ENCODE measurements at regions not wholly inside any gene's neighbourhood (a gene's known extent, or its start where the extent isn't known, plus 50 kb on each side); places are given as distances from the start of the nearest gene placed in this dataset.
"Not testable (repeated sequence)": the region's sequence is repeated elsewhere in the genome, so short reads cannot be mapped to it uniquely, and the experiment has no call there.

DNA sequence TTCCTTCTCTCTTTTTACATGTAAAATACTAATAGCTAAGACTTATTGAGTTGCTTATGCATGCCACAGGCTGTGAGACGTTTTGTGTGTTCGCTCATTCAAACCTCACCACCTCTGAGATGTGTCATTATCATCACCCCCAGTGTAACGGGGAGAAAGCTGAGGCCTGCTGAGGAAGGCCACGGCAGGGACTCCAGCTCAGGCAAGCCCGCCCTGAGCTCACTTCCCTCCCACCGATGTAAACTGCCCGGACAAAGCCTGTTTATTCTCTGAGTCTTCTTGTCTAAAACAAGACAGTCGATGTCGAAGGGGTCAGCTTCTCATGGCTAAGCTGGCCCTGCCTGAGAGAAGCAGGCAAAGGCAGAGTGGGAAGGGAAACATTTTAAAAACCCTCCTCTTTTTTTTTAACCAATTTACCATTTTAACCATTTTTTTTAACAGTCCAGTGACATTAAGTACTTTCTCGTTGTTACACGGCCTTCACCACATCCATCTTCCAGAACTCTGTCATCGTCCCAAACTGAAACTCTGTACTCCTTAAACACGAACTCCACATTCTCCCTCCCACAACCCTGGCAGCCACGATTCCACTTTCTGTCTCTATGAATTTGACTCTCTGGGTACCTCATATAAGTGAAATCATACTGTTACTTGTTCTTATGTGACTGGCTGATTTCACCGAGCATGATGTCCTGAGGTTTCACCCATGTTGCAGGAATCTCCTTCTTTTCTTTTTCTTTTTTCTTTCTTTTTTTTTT is 204.8 kb upstream of the GALNT2 start:
- no peak for DNase-seq

DNA sequence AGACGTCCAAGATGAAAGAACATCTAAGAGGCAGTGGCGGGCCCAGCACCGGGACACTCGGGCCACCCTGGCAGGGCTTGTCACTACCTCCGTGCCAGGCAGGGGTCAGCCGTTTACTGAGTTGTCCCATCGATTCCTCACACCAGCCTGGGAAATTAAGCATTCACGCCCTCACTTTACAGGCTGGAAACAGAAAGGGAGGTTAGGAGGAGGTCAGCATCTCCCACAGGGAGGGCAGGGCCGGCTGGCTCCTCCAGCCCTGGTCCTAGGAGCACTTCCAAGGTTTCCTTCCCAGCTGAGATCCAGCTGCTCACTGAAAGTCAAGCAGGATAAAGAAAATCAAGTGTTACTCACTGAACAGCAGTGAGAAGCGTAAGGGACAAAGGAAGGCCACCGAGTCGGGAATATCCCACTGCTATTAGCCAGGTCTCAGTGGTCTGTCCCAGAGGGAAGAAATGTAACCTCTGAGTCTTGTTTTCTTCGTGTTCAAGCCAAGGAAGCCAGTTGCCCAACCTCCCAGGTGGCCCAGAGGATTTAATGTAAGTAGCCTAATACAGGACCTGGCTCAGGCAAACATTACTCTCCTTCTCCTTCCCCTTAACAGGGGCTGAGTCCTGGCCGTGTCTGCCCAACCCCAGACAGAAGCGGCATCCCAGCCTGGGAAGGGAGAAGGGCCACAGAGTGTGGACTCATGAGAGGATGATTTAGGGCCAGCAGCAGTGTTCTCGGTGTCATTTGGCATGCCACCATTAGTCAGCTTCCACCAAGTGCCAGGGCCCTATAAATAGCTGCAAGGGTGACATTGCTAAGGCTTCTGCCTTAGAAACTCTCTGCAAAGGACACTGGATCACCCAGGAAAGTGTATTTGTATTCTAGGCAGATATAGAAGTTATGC is 203.1 kb upstream of the GALNT2 start:
- DNase-seq: no peak

DNA sequence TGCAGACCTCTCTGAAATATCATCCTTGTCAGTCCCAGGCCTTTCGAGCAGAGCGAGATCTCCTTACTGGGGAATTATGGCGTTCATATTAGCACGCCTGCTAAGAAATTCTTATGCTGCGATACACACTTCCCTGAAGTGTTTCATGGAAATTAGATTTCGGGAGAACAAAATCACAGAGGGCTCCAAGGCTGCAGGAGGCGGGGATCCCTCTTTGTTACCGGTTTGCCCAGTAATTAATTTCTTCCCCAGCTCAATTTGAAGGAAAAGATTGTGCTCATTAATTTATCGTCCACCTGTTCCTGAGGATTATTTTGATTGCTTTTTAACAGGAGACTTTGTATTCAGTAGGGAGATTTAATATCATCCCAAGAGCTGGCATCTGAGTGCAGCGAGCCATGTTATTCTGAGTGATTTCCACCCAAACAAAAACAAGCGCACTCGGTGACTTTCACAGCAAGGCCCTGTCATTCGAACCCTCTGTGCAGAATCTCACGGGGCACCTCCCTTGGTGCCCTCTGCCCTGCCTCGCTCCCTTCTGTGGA is 202.3 kb upstream of the GALNT2 start:
- no peak for DNase-seq

DNA sequence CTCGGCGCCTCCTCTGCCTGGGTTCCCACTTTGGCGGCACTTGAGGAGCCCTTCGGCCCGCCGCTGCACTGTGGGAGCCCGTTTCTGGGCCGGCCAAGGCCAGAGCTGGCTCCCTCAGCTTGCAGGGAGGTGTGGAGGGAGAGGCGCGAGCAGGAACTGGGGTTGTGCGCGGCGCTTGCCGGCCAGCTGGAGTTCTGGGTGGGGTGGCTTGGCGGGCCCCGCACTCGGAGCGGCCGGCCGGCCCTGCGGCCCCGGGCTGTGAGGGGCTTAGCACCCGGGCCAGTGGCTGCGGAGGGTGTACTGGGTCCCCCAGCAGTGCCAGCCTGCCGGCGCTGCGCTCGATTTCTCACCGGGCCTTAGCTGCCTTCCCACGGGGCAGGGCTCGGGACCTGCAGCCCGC is 201.7 kb upstream of the GALNT2 start:
- DNase-seq: not testable (repeated sequence)

DNA sequence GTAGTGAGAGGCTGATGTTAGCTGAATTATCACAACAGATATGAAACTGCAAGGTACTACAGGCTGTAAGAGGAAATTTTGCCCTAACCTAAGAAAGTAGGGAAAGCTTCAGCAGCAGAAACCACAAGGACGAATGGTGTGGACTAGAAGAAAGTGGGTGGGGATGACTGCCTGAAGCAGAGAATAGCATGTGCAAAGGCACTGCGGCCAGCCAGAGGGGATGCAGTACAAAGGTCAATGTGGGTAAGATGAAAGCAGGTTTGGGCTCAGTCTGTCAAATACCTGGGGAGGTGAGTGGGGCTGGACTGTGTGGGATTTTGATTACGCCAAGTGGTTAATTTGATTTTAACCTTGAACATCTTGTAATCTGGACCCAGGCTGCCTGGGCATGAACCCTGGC is 199.3 kb upstream of the GALNT2 start:
- no peak for DNase-seq

DNA sequence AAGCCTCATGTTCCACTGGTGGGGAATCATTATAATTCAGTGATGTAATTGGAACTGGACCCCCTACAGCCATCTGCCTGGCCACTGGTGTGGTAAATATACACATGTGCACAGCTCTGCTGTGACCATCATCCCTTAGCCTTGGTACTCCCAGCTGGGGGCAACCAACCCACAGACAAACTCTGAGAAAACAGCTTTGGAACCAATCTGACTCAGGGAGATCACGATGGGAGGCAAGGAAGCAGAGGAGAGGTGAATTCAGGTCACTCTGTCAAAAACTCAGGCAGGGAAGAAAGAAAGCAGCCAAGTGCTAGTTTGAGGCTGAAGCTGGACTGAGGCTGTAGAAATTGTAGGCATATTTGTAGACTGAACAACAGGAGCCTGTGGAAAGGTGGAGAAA is 197.8 kb upstream of the GALNT2 start:
- DNase-seq: no peak

DNA sequence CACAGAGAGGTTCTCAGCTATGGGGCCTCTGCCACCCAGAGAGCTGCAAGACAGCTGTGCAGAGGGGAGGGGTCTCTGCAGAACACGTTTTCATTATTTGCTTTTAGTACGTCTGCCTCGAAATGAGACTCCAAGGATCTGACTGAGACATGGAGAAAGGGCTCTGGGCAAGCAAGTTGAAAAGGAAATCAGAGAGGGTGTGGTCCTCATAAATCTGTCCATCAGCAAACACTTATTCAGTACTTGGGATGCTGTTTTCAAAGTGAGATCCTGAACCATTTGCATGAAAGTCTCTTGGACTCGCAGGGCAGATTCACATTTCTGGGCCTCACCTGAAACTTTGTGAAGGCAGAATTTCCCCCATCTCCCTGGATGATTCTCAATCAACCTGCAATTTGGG is 197.4 kb upstream of the GALNT2 start:
- no peak for DNase-seq

DNA sequence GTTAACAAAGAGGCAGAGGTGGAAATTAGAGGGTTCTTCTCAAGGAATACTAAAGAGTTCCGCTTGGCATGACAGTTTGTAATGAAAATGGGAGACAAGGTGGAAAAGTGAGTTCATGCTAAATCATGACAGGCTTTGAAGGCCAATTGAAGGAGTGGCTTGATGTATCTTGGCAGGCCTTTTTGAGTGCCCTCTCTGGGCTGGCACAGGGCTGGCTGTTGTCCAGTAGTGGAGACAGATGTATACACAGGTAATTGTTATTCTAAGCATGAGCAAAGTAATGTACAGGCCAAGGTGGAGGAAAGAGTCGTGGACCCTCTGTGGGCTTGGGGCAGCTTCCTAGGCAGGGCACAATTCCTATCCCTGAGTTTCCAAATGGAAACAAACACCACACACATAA is 196.7 kb upstream of the GALNT2 start:
- no peak for DNase-seq

DNA sequence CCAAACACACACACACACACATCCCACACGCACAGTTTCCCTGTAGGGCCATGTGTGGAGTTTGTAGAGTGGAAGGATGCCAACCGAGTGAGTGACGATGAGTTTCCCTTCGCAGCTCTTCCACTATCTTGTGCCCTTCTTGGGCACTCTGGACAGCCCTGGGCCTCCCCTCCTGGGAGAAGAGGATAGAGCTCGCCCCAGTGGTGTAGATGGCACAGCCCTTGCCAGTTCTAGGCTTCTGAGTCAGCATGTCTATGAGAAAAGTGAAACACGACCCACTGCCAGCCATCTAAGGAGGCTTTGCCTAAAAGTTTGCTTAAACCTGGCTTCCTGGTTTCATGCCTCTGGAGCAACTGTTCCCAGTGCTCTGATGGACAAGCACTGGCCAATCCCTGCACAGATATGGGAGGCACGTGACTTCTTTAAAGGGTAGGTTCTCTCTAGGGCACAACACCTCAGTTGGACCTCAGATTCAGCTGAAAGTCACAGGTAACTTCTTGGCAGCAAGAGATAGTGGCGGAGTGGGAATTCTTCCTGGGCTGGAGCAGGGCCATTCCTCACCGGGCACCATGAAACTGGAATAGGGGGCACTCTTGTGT is 195.9 kb upstream of the GALNT2 start:
- DNase-seq: no peak

DNA sequence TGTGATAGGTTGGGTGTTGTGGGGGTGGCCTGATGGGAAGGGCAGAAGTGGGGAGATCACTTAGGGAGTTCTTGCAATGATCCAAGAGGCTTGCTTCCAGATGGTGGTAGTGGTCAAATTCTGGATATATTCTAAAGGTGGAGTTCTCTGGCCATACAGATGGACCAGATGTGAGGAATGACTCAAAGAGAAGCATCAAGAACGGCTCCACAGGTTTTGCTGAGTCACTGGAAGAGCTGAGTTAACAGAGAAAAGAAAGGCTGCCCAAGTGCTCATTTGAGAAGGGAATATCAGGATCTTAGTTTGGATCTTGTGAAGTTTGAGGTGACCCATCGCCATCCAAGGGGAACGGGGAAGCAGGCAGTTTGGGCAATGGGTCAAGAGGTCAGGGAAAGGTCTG is 192.9 kb upstream of the GALNT2 start:
- DNase-seq: no peak

DNA sequence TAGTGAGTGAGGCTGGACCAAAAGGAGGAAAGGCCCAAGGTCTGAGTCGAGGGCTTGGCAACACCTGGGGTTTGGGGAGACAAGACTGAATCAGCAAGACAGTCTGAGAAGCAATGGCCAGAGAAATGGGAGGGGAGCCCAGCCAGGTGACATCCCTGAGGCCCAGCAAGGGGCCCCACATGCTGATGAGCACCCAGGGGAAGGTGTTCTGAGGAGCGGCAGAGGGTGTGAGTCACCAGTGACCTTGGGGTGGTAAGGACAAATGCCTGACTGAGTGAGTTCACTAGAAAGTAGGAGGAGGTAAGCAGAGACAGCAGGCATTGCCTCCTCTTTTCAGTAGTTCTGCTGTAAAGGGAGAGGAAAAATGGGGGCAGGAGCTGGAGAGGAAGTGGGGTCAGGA is 192.4 kb upstream of the GALNT2 start:
- DNase-seq: no peak

DNA sequence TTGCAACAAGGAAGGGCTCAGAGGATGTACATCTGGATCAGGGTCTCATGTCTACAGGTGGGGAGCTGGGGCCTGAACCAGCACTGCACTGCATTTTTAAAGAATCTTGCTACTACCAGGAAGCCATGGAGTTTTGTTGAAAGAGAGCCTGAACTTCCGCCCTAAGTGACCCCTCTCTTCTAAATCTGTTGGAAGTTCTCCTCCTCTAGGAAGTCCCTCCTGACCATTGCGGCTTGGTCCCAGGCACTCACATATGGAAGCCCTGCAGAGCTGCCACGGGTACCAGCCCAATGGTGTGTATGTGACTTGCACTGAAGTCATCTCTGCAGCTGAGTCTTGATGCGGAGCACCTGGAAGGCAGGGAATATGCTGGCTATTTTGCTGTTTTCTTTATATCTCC is 192.0 kb upstream of the GALNT2 start:
- no peak for DNase-seq

DNA sequence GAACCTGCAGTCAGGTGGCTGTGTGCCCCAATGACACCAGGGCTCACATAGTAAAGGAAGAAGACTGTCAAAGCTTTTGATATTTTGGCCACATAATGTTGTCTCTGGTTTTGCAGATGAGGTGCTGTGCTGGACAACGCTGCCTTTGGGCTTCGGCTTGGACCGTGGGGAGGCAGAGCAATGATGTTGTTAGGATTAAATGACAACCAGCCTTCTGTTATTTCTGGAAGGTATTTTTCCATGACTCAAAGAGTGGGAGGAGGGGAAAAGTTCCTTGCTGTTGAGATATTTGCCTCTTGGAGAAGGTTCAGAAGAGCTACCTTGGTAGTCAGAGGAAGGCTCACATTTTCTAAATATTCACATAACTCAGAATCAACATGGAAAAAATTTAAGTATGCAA is 187.3 kb upstream of the GALNT2 start:
- DNase-seq: no peak

DNA sequence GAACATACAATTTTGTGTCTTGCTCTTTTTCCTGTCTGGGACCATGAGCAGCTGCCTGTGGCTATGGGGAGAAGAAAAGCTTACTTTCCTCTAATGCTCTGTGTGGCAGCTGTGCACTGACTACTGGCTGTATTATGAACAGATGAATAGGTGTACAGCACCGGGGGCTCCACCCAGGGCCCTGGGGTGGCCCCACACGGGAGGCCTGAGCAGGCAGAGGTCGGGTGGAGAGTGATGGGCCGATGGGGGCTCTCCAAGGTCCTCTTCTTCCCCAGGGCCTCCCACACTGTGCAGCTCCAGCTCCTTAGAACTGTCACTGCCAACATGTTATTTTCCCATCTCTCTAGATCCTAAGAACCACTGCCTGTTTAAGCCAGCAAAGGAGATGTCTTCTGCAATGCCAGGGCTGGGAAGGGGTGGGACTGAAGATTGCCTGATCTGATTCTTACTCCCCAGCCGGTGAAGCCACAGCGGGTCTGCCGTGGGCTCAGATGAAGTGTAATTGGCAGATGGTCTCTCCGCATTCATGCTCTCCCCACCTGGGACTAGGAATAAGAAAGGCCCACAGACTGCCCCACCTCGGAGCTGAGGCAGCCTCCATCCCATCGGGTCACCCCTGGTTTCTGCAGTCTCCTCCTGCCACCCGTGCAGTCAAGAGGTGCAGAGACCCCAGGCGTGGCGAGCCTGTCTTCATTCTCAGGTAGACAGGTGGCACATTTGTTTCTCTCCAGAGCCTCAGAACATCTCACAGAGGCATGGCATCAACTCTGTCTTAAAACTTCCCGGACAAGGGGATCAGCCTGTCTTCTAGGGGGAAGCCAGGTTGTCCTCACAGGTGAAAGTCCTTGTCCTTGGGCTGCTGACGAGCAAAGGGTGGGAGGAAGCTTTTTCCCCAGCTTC is 186.5 kb upstream of the GALNT2 start:
- no peak for DNase-seq

DNA sequence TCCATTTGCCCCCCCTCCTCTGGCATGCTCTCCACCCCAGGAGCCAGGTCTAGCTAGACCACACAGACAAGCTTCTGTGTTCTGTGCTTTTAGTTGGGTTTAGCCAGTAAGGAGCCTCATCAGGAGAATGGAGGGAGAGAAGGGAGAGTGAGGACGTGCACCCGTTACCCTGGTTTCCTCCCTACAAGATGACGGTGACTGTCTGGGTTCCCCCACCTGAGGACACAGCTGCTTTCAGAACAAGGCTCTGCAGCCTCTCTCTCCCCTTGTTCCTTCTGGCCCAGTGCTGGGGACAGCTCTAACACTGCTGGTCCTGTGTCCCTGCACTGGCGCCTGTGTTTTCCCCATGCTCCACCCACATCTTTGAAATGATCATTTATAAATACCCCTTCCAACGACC is 184.4 kb upstream of the GALNT2 start:
- no peak for DNase-seq

DNA sequence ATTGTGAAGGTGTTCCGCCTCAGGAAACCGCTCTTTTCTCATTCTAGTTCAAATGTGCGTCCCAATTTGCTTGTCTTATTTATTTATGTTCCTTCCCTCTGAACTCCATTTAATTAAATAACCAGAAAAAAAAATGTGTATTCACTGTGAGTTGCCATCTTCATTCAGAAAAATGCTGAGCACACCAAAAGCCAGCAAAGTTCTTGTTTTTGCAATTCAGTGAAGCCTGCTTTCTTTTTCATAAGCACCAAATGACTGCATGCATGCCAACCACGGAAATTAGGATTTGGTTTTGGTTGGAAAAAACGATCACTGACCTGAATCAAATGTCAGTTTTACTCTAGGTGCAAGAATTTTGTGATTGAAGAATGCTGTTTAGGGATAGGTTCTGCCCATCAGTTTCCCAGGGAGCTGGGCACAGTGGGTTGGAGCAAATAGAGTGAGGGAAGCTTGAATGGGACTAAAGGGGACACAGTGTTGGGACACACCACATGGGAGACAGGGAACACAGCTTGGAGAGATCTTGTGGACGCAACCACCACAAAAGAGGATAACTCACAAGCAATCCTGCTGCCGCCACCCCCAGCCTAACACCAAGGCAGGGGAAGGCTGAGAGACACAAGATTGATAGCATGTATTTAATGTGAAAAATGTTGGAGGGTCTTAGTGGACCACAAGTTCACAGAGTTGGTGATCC is 183.4 kb upstream of the GALNT2 start:
- no peak for DNase-seq

DNA sequence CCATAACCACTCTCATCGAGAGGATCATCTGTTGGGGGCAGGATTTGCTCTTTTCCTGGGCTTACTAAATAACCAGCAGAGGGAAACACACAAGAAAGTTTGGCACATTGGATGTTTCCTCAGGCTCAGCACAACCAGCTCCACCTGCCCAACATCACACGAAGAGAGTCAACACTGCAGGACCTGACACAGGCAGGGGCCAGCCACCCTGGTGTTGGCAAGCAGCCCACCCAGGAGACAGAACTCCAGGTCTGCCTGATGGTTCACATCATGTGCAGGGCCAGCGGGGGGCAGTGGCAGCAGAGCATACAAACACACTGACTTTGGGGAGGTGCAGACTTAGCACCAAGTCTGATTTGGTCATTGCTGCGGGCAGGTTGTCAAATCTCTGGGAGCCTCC is 182.3 kb upstream of the GALNT2 start:
- no peak for DNase-seq

DNA sequence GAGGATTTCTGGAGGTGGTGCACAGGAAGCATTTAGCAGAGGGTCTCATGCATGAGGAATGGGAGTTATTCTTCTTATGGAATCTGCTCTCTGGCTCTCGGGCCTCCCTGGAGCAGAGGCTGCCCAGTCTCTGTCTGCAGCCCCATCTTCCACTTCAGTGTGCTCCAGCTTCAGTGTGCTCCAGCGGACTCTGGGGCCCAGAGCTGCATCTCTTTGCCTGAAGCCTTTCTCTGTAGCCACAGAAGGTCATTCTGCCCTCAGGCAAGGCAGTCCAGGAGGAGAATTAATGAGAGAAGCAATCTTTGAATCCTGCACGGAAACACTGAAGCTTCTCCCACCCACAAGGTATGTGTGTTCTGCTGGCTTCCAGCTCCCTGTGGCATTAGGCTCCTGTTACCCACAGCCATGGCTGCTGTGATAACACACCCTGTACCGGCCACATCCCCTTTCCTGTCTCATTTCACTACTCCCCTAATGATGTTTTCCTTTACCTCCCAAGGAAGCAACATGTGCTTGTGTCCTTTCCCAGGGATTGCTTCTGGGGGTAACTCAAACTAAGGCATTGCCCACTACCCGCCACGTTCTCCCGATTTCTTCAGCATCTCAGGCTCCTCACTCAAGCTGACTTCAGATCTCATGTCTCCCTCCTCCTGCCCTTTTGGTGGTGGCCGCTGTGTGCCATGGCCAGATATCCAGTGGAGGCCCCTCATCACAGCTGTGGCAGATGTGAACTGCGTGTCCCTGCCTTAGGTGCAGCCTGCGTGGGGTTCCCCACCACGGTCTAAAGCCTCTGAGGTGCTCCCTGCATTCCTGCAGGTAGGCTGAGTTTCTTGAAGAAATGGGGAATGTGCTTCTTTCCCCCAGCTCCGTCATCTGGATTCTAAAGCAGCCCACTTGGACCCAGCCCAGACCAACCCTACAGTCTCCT is 181.2 kb upstream of the GALNT2 start:
- no peak for DNase-seq

DNA sequence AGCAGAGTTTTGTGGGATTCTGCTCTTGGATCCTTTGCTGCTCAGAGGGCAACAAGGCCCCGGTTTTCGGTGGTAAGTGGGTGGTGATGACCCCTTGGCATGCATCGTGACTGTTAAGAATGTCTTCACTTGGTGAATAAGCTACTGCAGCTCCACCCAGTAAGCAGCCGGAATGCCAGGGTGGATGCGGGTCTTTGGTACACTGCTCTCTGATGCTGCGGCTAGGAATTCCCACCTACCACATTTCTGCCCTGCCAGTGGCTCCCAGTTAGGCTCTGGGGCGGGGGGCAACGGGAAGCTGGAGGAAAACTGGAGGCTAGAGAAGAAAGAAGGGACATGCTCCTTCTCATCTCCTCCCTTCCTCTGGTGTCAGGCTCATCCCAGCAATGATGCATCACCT is 180.4 kb upstream of the GALNT2 start:
- no peak for DNase-seq

DNA sequence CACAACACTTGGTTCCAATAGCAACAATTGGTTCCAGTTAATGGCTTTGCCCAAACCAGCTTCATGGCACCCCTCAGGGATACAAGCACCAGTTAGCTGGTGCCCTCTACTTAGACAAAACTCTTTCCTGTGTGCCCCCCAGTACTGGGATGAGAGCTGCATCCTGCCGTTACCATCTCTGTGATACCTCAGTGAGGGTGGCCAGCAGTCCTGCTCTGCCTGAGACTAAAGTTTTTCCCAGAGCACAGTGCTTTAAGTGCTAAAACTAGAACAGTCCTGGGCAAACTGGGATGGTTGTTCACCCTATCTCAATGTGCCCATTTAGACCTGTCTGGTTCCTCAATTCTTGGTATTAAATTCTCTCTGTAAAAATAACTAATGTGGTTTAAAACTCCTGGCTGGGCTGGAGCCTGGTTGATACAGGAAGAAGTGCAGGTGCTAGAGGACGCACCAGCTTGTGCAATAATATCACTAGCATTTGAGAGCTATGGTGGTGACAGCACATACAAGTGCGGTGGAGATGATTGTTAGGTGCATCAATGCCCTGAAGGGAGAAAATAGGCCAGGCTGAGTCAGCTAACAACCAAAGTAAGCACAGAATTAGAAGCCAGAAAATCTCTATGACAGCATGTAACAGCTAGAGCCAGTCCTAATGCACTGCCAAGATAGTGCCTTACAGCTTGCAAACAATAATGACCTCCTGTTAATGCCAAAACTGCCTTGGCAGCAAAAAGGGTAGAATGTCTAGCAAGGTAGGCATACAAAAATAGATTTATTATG is 179.8 kb upstream of the GALNT2 start:
- DNase-seq: no peak

All from fibroblast of skin of abdomen (primary cell).